NB4 (cell line): ENCODE measurements at regions not wholly inside any gene's neighbourhood (a gene's known extent, or its start where the extent isn't known, plus 50 kb on each side); places are given as distances from the start of the nearest gene placed in this dataset.

Source experiments
- DNase-seq: peaks from one replicate; pipeline ENCODE4 v3.0.0; 2010; ENCODE audit warnings: low read depth
- H3K4me3 ChIP-seq: one replicate; pipeline ENCODE4 v1.5.1; 2011; ENCODE audit warnings: mild to moderate bottlenecking, low read depth, low read length, moderate library complexity
- MYC ChIP-seq: IDR thresholded peaks from 2 replicates; pipeline ENCODE4 v1.6.1; 2011; ENCODE audit warnings: low read depth, low read length
- POLR2A ChIP-seq: IDR thresholded peaks from 2 replicates; pipeline ENCODE4 v1.6.1; 2011; ENCODE audit warnings: mild to moderate bottlenecking; ENCODE audit not compliant: insufficient read length; ENCODE audit errors: extremely low read depth
- TF ChIP-seq, protein P1 (sequence below): IDR thresholded peaks from one replicate; pipeline ENCODE4 v1.5.1; 2012; ENCODE audit warnings: low read depth, low read length
- TF ChIP-seq, protein P2 (sequence below): IDR thresholded peaks from 2 replicates; pipeline ENCODE4 v1.6.1; 2011; ENCODE audit warnings: low read depth, low read length

GRCh38 chr1:14242123-14242522, 356.4 kb upstream of the KAZN start:
- no peak overlapping the region for H3K4me3 ChIP-seq
- DNase-seq, result no peak
- TF ChIP-seq, protein P1, sequence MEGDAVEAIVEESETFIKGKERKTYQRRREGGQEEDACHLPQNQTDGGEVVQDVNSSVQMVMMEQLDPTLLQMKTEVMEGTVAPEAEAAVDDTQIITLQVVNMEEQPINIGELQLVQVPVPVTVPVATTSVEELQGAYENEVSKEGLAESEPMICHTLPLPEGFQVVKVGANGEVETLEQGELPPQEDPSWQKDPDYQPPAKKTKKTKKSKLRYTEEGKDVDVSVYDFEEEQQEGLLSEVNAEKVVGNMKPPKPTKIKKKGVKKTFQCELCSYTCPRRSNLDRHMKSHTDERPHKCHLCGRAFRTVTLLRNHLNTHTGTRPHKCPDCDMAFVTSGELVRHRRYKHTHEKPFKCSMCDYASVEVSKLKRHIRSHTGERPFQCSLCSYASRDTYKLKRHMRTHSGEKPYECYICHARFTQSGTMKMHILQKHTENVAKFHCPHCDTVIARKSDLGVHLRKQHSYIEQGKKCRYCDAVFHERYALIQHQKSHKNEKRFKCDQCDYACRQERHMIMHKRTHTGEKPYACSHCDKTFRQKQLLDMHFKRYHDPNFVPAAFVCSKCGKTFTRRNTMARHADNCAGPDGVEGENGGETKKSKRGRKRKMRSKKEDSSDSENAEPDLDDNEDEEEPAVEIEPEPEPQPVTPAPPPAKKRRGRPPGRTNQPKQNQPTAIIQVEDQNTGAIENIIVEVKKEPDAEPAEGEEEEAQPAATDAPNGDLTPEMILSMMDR, result no peak
- TF ChIP-seq, protein P2, sequence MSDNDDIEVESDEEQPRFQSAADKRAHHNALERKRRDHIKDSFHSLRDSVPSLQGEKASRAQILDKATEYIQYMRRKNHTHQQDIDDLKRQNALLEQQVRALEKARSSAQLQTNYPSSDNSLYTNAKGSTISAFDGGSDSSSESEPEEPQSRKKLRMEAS, result no peak
- TF ChIP-seq POLR2A (no peak), MYC (no peak)

DNA sequence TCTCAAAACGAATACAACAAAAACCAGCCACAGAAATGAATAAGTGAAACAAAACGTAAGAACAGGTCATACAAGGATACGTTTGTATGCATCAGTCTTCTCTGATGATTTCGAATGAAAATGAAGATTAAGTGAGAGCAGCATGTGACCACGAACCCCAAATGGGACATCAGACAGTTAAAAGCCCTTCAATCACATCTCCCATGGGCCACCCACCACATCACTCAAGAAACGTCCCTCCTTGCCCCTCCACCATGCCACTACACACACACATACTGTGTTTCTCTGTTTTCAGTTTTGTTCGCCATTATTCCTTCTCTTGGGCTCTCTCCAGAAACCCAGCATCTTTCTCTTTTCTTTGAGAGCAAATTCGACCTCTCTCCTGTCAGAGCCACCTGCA, 355.6 kb upstream of the KAZN start:
- no peak overlapping the region for H3K4me3 ChIP-seq
- no peak for DNase-seq
- TF ChIP-seq, protein P1, result no peak
- TF ChIP-seq MYC (no peak), POLR2A (no peak)
- TF ChIP-seq, protein P2, result no peak

- DNase-seq, result no peak
- no peak for TF ChIP-seq POLR2A
These were observed 352.5 kb upstream of the KAZN start for GRCh38 chr1:14245954-14246353.

GRCh38 chr1:14246471-14246870, 352.0 kb upstream of the KAZN start:
- no peak for TF ChIP-seq MYC
- no peak for TF ChIP-seq POLR2A
- TF ChIP-seq, protein P2, result no peak
- TF ChIP-seq, protein P1, result no peak
- DNase-seq, result no peak

More at GRCh38 chr1:14245954-14246353, 352.5 kb upstream of the KAZN start:
- no peak overlapping the region for H3K4me3 ChIP-seq

GRCh38 chr1:14247666-14248065, 350.8 kb upstream of the KAZN start:
- no peak overlapping the region for H3K4me3 ChIP-seq
- DNase-seq, result no peak
- TF ChIP-seq POLR2A (no peak), MYC (no peak)
- TF ChIP-seq, protein P1, result no peak
- TF ChIP-seq, protein P2, result no peak

More at GRCh38 chr1:14246471-14246870, 352.0 kb upstream of the KAZN start:
- H3K4me3 ChIP-seq, result no peak overlapping the region

- no peak for DNase-seq
- no peak overlapping the region for H3K4me3 ChIP-seq
- TF ChIP-seq, protein P2, result no peak
- TF ChIP-seq, protein P1, result no peak
These were observed 346.6 kb upstream of the KAZN start for GRCh38 chr1:14251871-14252270.
